GM12892 (cell line): ENCODE measurements at regions not wholly inside any gene's neighbourhood (a gene's known extent, or its start where the extent isn't known, plus 50 kb on each side); places are given as distances from the start of the nearest gene placed in this dataset.

Source experiments
- POLR2A ChIP-seq: IDR thresholded peaks from 2 replicates; pipeline ENCODE4 v1.6.1; 2011; ENCODE audit warnings: low read depth, low read length, control low read depth
- TAF1 ChIP-seq: IDR thresholded peaks from 2 replicates; pipeline ENCODE4 v1.6.1; 2011; ENCODE audit warnings: low read depth, mild to moderate bottlenecking, control low read depth, low read length, borderline replicate concordance

DNA sequence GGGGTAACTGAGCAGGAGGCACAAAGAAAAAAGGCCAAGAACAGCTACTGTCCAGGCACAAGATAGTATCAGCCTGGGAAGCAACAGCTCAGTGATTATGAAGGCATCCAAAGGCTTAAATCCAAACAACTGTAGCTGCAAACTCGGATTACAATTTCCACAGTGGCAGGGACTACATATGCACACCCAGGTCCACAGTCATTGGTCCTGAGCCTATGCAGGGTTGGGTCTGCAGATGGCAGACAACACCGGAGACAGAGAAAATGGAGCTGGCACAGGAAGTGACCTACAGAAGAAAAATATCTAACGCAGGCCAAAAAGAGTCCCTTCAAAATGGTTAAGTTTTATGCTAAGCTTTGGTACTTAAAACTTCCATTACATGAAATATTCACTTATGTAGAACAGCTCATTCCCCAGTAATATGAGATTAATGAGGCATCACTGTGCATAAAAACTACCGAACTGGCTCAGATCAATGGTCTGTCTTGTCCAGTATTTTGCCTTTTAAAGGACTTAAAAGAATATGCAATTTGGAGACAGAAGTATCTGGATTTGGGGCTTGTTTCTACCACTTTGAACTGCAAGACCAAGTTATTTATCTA lies 132.1 kb downstream of the SUCLG1 start:
- TF ChIP-seq TAF1, result no peak
- TF ChIP-seq POLR2A, result no peak
